ENCODE measurements at regions not wholly inside any gene's neighbourhood (a gene's known extent, or its start where the extent isn't known, plus 50 kb on each side); places are given as distances from the start of the nearest gene placed in this dataset.
A peak's percentile ranks its signal among the peaks of the same experiment; 100 is the strongest.

DNA sequence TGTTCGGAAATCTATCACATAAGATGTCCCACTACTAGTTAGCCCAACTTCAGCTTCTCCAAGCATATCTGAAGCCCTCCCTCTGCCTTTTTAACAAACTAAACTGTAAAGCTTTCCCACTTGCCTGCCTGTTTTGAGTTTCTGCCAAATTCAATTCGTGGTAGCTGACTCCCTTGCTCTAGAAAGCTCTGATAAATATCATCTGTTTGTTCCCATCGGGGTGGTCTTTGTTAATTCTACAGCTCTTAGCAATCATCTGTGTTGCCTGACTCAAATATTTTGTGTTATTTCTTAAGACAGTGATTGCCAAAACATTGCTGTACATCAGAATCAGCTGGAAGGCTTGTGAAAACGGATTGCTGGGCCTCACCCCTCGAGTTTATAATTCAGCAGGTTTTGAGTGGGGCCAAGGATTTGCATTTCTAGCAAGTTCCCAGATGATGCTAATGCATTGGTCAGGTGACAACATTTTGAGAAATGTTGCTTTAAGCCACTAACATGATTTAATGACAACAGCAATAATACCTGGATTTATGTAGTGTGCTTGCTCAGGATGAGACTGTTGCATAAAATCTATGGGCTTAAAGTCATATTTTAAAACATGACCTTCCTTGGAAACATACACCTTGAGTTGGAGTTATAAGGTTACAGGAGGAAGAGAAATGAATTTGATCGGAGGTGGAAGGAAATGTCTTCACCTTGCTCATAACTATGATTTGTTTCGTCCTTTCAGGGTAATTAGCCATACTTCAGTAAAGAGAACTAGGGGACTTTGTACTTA is 631.9 kb downstream of the PSAT1 start:
- no peaks in the 10 kb centered on the region for H3K27me3 ChIP-seq
- no peak overlapping the region for H3K4me3 ChIP-seq
- no peak for DNase-seq
- no peaks in the 10 kb centered on the region for H3K9me3 ChIP-seq
- no peaks in the 10 kb centered on the region for H3K36me3 ChIP-seq

DNA sequence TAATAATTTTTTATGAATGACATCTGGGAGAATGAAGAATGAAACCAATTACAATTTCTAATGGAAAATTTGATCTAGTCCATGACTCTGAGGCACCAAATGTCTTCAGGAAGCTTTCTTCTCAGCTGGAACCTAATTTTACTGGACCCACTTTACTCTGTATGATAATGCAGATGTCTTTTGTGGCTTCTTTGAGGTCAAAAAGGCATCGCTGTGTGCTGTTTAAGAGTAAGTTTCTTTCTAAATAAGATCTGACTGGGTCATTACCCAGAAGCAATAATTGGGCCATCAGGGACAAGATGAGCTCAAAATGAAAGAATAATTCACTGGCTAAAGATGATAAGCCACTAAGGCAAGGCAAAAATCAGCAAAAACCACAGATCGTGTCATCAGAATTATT is 633.4 kb downstream of the PSAT1 start:
- Histone ChIP-seq H3K36me3 (no peaks in the 10 kb centered on the region), H3K27me3 (no peaks in the 10 kb centered on the region), H3K4me3 (no peak overlapping the region), H3K9me3 (no peaks in the 10 kb centered on the region)
- no peak for DNase-seq

DNA sequence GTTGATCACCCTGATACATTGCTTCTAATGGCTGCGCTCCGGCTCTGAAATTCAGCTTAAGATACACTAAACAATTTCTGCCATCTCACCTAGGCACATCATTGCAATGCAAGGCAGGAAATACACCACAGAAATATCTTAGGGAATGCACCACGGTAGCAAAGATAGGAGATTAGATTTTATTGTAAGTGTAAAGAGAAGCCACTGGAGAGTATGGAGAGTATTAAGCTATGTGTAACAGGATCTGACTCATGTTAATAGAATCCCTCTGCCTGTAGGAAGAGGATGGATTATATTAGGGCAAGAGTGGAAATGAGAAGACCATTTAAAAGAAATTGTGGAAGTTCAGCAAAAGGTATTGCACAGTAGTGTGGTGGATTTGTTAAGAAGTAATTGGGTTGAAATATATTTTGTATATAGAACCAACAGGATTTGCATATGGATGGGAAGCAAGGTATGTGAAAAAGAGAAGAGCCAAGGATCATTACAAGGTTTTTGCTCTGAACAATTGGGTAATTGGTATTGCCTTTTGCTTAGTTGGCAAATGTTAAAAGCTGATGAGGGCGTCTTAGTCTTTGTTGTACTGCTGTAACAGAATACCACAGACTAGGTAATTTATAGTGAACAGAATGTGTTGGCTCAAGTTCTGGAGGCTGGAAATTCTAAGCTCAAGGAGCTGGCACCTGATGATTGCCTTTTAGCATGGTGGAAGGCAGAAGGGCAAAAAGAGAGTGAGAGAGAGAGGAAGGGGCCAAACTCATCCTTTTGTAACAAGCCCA is 636.1 kb downstream of the PSAT1 start:
- no peak overlapping the region for H3K4me3 ChIP-seq
- H3K27me3 ChIP-seq = no peaks in the 10 kb centered on the region
- no peaks in the 10 kb centered on the region for H3K9me3 ChIP-seq
- no peaks in the 10 kb centered on the region for H3K36me3 ChIP-seq
- no peak for DNase-seq

DNA sequence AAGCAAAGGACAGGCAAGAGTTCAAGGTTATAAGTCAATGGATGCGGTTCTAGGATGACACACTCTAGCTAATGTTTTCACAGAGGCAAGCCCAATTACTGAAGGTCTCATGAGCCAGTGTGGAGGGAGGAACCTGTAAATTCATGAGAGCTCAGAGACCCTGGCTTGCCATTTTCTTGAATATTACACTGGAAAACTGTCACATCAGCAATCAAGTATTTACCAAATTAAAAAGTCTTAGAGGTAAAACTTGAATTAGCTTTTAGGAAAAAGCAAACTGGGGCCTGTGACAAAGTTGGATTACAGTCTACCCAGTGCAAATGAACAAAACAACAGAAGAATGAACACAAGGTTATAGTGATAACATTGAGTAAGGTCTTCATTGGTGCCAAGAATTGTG is 636.9 kb upstream of the TLE4 start:
- Histone ChIP-seq H3K27me3 (no peaks in the 10 kb centered on the region), H3K9me3 (no peaks in the 10 kb centered on the region), H3K36me3 (no peaks in the 10 kb centered on the region), H3K4me3 (no peak overlapping the region)
- no peak for DNase-seq

DNA sequence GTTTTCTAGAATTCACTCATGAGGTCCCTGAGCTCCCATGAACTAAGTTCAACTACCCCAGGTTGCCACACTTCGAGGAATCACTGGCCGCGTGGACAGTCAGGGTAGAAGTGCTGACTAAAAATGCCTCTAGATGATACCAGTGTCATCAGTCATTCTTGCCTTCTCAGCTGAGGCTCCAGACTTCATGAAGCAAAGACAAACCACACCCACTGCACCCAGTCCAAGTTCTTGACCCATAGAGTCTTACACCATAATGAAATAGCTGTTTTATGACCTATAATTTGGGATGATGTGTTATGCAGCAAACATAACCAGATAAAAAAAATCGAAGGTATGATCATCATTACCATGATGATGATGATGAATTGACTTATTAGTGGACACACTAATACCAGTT is 632.9 kb upstream of the TLE4 start:
- Histone ChIP-seq H3K36me3 (no peaks in the 10 kb centered on the region), H3K4me3 (no peak overlapping the region), H3K9me3 (no peaks in the 10 kb centered on the region), H3K27me3 (no peaks in the 10 kb centered on the region)
- DNase-seq = no peak

DNA sequence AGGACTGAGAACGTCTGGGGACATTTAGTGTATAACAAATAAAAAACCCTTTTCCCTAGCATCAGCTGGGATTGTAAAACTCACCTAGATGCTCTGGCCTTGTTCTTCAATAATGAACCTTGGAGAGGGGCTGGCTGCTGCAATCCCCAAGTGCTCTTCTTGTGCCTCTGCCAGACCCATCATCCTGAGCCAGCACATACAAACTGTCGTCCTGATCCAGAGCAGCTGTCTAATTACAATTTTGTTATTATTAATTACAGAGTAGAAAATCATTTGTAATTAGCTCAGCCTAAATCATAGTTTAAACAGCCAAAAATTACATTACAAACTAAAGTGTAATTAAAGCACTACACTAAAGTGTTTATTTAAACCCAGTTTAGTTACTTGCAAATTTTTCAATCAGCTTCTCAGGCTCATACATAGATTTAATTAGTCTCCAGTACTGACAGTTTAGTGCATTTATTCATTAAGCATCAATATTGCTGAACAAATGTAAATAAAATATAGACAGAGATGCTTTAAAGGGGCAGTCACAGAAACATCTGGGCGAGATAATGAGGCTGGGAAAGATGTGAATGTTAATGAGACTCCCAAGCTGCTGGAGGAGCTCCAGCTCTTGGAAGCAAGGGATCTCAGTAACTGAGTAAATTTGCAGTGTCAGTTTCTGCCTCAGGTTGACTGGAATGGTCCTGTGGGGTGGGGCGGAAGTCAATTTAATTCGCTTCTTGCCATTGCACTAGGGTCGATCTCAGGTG is 632.3 kb upstream of the TLE4 start:
- H3K4me3 ChIP-seq = no peak overlapping the region
- no peaks in the 10 kb centered on the region for H3K36me3 ChIP-seq
- DNase-seq = no peak

DNA sequence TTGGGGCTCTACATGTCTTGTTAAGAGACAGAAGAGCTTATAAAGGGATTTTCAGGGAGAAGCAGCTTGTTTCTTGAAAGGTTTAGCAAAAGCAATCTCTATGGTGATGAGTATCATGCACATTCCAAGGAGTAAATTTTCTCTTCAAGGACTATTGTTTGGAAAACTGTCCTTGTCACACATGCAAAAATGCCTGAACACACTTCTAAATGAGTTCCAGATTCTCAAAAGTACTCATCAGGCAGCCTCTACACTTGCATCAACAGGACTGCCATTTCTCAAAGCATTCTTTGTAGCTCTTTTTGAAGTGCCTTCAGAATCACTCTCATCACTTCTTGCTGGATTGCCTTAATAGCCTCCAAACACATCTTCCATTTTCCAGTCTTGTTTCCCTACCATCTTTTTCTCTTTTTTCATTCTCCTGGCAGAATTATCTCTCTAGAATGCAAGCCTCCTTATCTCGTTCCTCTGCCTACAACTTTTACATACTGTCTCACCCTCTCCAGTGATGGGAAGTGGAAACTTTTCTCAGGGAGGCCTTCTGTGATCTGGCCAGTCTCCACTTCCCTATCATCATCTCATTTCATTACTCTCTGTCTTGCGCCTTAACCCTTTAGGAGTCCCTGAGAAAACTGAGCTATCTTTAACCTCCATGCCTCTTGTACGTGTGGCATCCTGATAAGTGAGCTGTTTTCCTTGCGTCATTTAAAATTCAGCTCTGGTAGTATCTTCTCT is 631.5 kb upstream of the TLE4 start:
- Histone ChIP-seq H3K27me3 (no peaks in the 10 kb centered on the region), H3K36me3 (no peaks in the 10 kb centered on the region)

More for the DNA sequence above, 632.3 kb upstream of the TLE4 start:
- Histone ChIP-seq H3K27me3 (no peaks in the 10 kb centered on the region), H3K9me3 (no peaks in the 10 kb centered on the region)

DNA sequence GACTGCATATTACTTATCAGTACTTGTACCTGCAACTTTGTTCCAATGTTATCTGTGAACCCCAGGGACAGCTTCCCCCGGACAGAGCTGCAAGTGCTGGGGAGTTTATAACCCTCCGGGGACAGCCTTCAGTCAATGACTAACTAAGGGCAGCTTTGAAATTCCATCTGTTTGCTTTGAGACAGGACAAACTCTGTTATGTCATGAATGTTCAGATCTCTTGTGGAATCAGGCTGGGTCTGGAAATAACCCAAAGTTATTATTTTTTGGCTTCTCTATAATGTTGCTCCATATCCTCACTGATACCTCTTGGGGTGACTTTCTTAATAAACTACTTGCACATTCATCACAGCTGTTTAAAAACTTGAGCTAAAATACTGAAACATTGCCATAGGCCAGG is 617.5 kb upstream of the TLE4 start:
- Histone ChIP-seq H3K27me3 (no peaks in the 10 kb centered on the region), H3K4me3 (no peak overlapping the region), H3K36me3 (no peaks in the 10 kb centered on the region), H3K9me3 (peaks cover 4% of the 10 kb centered on the region; the same call in 1 of the 2 replicates)
- DNase-seq = no peak

More for the DNA sequence above, 631.5 kb upstream of the TLE4 start:
- Histone ChIP-seq H3K4me3 (no peak overlapping the region), H3K9me3 (no peaks in the 10 kb centered on the region)
- no peak for DNase-seq

DNA sequence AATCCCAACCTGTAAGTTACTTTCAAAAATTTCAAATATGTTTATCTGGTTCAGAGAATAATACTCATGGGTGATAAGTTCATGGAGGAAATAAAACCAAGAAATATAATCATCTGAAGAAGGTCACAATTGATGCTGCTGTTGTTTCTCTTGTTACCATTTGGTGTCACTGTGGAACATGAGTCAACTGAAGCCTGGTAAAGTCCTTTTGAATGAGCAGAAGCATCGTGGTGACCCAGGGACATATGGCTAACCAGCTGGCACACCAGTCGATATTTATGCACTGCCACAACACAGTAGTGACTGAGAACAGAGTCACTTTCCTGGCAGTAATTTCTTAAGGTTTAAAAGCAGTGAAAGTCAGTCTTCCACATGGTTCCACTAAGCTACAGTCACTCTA is 612.9 kb upstream of the TLE4 start:
- Histone ChIP-seq H3K9me3 (peaks cover 4% of the 10 kb centered on the region; the same call in 1 of the 2 replicates), H3K27me3 (no peaks in the 10 kb centered on the region), H3K4me3 (no peak overlapping the region), H3K36me3 (no peaks in the 10 kb centered on the region)
- DNase-seq = no peak

DNA sequence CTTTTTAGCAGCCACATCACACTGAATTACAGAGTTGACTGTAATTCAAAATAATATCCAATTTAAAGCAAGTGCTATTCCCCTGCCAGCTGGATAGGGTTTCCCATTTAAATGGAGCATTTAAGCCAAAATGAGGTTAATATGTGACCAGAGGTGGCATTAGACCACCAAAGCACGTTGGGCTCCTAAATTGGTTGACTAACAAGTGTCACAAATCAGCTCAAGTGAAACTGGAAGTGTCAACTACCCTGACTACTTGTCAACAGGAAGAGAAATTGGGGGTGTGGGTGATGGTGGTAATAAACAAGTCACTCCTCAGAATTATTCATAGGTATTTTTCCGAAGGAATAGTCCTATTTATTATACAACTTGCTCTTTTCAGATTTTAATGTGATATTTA is 609.6 kb upstream of the TLE4 start:
- H3K36me3 ChIP-seq = no peaks in the 10 kb centered on the region
- no peak overlapping the region for H3K4me3 ChIP-seq
- DNase-seq = no peak
- peaks cover 4% of the 10 kb centered on the region; the same call in 1 of the 2 replicates for H3K9me3 ChIP-seq
- H3K27me3 ChIP-seq = no peaks in the 10 kb centered on the region

DNA sequence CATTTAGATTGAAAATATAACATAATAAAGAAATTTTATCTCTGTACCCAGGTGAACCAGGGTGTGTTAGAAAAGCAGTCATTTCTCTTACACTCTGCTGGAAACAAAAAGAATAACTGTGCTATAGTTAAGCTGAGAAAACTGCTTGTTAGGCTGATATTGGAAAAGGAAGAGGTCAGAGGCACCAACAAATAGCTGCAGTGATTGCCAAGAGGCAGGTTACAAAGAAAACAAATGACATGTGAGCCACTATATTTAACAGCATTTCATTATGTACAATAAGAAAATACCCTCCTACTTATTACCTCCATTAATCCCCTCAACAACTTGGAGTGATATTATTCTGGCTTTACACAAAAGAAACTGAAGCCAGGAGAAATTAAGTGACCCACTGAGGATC is 607.9 kb upstream of the TLE4 start:
- Histone ChIP-seq H3K36me3 (no peaks in the 10 kb centered on the region), H3K4me3 (no peak overlapping the region), H3K27me3 (no peaks in the 10 kb centered on the region), H3K9me3 (peaks cover 3% of the 10 kb centered on the region; the same call in 1 of the 2 replicates)
- no peak for DNase-seq

DNA sequence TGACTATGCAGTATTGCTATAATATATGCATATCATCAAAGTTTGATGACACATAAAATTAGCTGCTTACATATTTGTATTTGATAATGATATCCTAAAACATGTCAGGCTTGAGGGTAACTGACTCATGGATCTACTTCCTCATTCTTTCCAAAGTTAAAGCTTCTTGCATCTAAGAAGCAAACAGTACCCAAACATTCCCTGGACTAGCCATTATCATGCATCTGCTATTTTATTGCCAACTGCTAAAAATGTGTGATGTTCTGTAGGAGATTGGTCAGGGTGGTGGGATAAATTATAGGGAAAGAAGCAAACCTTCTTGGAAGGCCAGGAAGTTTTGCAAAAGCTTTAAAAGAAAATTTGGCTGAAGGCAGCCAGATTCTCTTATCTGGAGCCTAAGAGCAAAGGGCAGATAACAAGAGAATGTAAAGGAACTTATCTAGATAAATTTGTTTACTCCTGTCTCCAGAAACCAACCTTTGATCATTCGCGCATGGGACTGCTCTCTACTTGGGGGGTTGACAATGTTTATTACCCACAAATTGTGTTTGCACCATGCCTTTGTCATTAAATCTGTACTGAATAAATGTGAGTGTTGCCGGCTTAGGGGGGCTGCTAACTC is 604.1 kb upstream of the TLE4 start:
- Histone ChIP-seq H3K4me3 (no peak overlapping the region), H3K9me3 (no peaks in the 10 kb centered on the region), H3K27me3 (no peaks in the 10 kb centered on the region), H3K36me3 (no peaks in the 10 kb centered on the region)
- no peak for DNase-seq

DNA sequence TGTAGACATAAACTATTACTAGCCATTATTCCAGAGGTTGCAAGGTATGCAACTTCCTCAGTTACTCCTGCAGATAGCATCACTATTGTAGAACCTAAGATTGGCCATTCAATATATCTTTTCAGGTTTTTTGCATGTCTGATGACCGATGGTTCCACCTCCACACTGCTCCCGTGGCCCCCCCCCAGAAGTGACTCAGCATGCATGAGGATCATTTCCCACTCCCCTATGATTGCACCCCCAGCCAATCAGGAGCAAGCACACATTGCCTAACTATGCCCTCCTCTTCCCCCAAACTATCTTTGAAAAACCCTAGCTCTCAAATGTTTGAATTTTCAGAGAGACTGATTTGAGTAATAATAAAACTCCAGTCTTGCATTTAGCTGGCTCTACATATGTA is 601.4 kb upstream of the TLE4 start:
- Histone ChIP-seq H3K27me3 (no peaks in the 10 kb centered on the region), H3K36me3 (no peaks in the 10 kb centered on the region), H3K9me3 (no peaks in the 10 kb centered on the region), H3K4me3 (no peak overlapping the region)
- no peak for DNase-seq

DNA sequence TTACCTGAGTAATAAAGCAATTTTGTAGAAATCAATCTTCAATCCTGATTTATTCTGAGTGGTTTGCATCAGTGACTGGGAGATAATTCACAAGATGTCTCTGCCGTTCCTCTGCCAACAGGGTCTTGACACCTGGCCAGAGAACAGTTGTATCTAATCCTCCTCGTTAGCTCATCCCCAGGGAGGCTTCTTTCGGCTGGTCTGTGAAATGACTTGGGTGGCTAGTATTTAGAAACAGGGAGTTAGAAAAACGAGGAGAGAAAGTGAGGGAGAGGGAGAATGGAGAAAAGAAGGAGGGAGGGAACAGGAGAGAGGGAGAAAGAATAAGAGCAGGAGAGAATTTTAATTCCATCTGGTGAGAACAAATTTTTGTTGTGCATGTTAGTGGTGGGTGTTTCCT is 600.2 kb upstream of the TLE4 start:
- DNase-seq = peak; percentile 19
- Histone ChIP-seq H3K9me3 (no peaks in the 10 kb centered on the region), H3K36me3 (no peaks in the 10 kb centered on the region), H3K4me3 (no peak overlapping the region), H3K27me3 (no peaks in the 10 kb centered on the region)

DNA sequence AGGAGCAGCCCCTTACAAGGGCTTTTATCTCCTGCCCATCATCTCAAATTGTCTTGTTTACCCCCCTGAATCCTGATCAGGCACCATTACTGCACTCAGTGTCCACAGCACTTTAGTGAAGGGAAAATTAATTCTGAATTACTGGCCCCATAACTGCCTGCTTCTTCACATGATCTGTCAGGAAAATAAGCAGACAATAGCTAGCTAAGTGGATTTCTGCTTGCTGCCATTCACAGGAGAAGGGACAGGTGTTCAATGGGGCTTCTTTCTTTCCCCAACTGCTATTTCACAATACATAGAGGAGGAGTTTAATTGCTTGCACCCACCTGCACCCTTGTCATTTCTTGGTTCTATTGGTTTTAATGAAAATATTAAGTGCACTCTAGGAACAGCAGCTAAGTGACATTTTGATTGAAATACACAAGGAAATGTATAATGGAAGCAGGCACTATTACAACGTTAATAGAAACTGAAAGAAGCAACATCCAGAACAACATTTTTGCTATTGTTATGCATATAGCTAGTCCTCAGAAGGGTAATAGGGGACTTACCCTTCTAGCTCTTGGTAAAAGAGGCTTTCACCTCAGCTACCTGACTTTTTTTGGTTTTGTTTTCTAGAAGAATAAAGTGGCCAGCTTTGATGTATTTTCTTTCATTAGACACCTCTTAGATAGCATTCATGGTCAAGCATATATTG is 599.3 kb upstream of the TLE4 start:
- DNase-seq = no peak
- Histone ChIP-seq H3K9me3 (no peaks in the 10 kb centered on the region), H3K4me3 (no peak overlapping the region), H3K27me3 (no peaks in the 10 kb centered on the region), H3K36me3 (no peaks in the 10 kb centered on the region)

DNA sequence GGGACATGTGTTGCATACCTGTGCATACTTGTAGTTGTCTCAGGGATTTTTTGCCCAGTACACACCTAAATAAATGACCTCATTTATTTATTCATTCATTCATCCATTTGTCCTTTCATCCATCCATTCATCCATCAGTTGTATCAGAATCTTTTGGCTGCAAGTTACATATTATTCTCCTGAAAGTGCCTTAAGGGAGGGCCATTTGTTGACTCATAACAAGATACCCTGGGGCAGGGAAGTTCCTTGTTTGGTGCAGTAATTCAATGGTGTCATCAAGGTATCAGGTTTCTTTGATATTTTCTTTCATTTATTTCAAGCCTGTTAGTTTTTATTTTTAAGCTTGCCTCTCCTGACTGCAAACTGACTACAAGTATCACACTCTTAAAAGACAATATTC is 597.9 kb upstream of the TLE4 start:
- Histone ChIP-seq H3K27me3 (no peaks in the 10 kb centered on the region), H3K9me3 (no peaks in the 10 kb centered on the region), H3K4me3 (no peak overlapping the region), H3K36me3 (no peaks in the 10 kb centered on the region)
- peak; percentile 22 for DNase-seq
